ENCODE measurements at regions not wholly inside any gene's neighbourhood (a gene's known extent, or its start where the extent isn't known, plus 50 kb on each side); places are given as distances from the start of the nearest gene placed in this dataset.

GRCh38 chr7:21113609-21114415 lies 314.1 kb upstream of the SP4 start:
- Mint-ChIP-seq H3K4me1 (no peaks in the 10 kb centered on the region), H3K36me3 (no peaks in the 10 kb centered on the region), H3K4me3 (no peak overlapping the region), H3K27me3 (ENCODE audit: low read depth in 2 of 2) (peaks cover 0 to 39% of the 10 kb centered on the region in 2 donors), H3K9me3 (no peaks in the 10 kb centered on the region), H3K27ac (no peak overlapping the region)
- ATAC-seq, result no peak
- no peak for TF ChIP-seq CTCF (IDR thresholded peaks at IDR 0.05)
- no peak overlapping the region for H3K4me3 ChIP-seq (ENCODE audit: low read length)
- DNase-seq, result no peak
- intact Hi-C loops (cut with micrococcal nuclease), result no loop called here
- no peak overlapping the region for H3K27ac ChIP-seq (ENCODE audit: low read length)
- no peaks in the 10 kb centered on the region for H3K9me3 ChIP-seq (ENCODE audit: control insufficient read depth, insufficient read depth, low read length)
- no peaks in the 10 kb centered on the region for H3K4me1 ChIP-seq (ENCODE audit: control insufficient read depth, insufficient read depth, low read length)
- H3K36me3 ChIP-seq (ENCODE audit: control insufficient read depth, insufficient read depth, low read length), result no peaks in the 10 kb centered on the region
- 84% methylated on average over 5 of the region's 5 CpGs for WGBS (ENCODE audit: insufficient coverage)
- H3K27me3 ChIP-seq (ENCODE audit: control insufficient read depth, insufficient read depth, low read length), result no peaks in the 10 kb centered on the region

GRCh38 chr7:21123586-21123985 lies 304.3 kb upstream of the SP4 start:
- H3K4me3 Mint-ChIP-seq, result no peak overlapping the region
- H3K27me3 ChIP-seq (ENCODE audit: control insufficient read depth, insufficient read depth, low read length), result no peaks in the 10 kb centered on the region
- H3K36me3 Mint-ChIP-seq, result no peaks in the 10 kb centered on the region
- no peaks in the 10 kb centered on the region for H3K9me3 Mint-ChIP-seq
- no peak overlapping the region for H3K27ac ChIP-seq (ENCODE audit: low read length)
- H3K4me3 ChIP-seq (ENCODE audit: low read length), result no peak overlapping the region
- no peaks in the 10 kb centered on the region for H3K4me1 ChIP-seq (ENCODE audit: control insufficient read depth, insufficient read depth, low read length)
- peaks cover 3 to 10% of the 10 kb centered on the region in 2 donors for H3K27me3 Mint-ChIP-seq (ENCODE audit: low read depth in 2 of 2)
- intact Hi-C loops (cut with micrococcal nuclease), result no loop called here
- DNase-seq, result no peak
- no peak overlapping the region for H3K27ac Mint-ChIP-seq
- WGBS (ENCODE audit: insufficient coverage), result 83% methylated on average over 1 of the region's 1 CpG
- no peak for ATAC-seq
- TF ChIP-seq CTCF (IDR thresholded peaks at IDR 0.05), result no peak
- no peaks in the 10 kb centered on the region for H3K36me3 ChIP-seq (ENCODE audit: control insufficient read depth, insufficient read depth, low read length)
- no peaks in the 10 kb centered on the region for H3K4me1 Mint-ChIP-seq
- no peaks in the 10 kb centered on the region for H3K9me3 ChIP-seq (ENCODE audit: control insufficient read depth, insufficient read depth, low read length)

GRCh38 chr7:21125297-21125696 lies 302.6 kb upstream of the SP4 start:
- Histone ChIP-seq H3K36me3 (ENCODE audit: control insufficient read depth, insufficient read depth, low read length) (no peaks in the 10 kb centered on the region), H3K27ac (ENCODE audit: low read length) (no peak overlapping the region), H3K9me3 (ENCODE audit: control insufficient read depth, insufficient read depth, low read length) (no peaks in the 10 kb centered on the region), H3K4me3 (ENCODE audit: low read length) (no peak overlapping the region), H3K27me3 (ENCODE audit: control insufficient read depth, insufficient read depth, low read length) (no peaks in the 10 kb centered on the region), H3K4me1 (ENCODE audit: control insufficient read depth, insufficient read depth, low read length) (no peaks in the 10 kb centered on the region)
- DNase-seq (no peak), ATAC-seq (no peak)
- 92% methylated on average over 6 of the region's 6 CpGs for WGBS (ENCODE audit: insufficient coverage)
- H3K36me3 Mint-ChIP-seq, result no peaks in the 10 kb centered on the region
- no peaks in the 10 kb centered on the region for H3K4me1 Mint-ChIP-seq
- TF ChIP-seq CTCF (IDR thresholded peaks at IDR 0.05), result no peak
- no peak overlapping the region for H3K4me3 Mint-ChIP-seq
- intact Hi-C loops (cut with micrococcal nuclease), result no loop called here
- no peaks in the 10 kb centered on the region for H3K9me3 Mint-ChIP-seq
- H3K27me3 Mint-ChIP-seq (ENCODE audit: low read depth in 2 of 2), result peaks cover 3 to 14% of the 10 kb centered on the region in 2 donors
- no peak overlapping the region for H3K27ac Mint-ChIP-seq
